ENCODE measurements at regions not wholly inside any gene's neighbourhood (a gene's known extent, or its start where the extent isn't known, plus 50 kb on each side); places are given as distances from the start of the nearest gene placed in this dataset.

DNA sequence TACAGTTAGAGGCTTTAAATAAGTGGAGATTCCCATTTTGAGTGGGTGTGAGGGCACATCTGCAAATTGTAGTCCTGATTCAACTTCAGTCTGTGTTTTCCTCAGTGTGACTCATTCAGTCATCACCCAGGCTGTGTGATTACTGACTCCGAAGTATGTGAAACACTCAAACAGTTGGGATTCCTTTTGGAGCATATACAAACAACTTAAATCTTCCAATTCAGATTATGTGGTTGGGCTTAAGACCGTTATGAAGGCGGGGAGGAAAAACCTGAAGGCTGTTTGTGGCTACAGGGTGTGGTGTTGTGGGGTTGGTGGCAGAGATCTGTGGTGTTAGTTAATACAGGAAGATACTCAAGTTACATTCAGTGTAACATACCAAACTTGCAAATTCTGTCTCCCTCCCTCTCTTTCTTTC lies 259.7 kb upstream of the FERD3L start:
- no peak for TF ChIP-seq EZH2 (IDR thresholded peaks at IDR 0.05)
- TF ChIP-seq, protein P1, sequence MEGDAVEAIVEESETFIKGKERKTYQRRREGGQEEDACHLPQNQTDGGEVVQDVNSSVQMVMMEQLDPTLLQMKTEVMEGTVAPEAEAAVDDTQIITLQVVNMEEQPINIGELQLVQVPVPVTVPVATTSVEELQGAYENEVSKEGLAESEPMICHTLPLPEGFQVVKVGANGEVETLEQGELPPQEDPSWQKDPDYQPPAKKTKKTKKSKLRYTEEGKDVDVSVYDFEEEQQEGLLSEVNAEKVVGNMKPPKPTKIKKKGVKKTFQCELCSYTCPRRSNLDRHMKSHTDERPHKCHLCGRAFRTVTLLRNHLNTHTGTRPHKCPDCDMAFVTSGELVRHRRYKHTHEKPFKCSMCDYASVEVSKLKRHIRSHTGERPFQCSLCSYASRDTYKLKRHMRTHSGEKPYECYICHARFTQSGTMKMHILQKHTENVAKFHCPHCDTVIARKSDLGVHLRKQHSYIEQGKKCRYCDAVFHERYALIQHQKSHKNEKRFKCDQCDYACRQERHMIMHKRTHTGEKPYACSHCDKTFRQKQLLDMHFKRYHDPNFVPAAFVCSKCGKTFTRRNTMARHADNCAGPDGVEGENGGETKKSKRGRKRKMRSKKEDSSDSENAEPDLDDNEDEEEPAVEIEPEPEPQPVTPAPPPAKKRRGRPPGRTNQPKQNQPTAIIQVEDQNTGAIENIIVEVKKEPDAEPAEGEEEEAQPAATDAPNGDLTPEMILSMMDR (IDR thresholded peaks at IDR 0.05) = no peak
